A549 (cell line): ENCODE measurements at regions not wholly inside any gene's neighbourhood (a gene's known extent, or its start where the extent isn't known, plus 50 kb on each side); places are given as distances from the start of the nearest gene placed in this dataset.
A peak's percentile ranks its signal among the peaks of the same experiment; 100 is the strongest.

ENCODE experiments used
- ATAC-seq, 2 experiments: fragments of 200-7000 bp in 1 of 2; fragments of >200 bp in 1 of 2; cut with Nextera tagmentation in 1 of 2; cut with Tn5 transposase in 1 of 2; 3 replicates each; pipeline versions ENCODE4 v1.8.0 to v1.9.1; 2018 to 2020; ENCODE audit warnings: mild to moderate bottlenecking in 1 of 2, moderate library complexity in 1 of 2
- CTCF ChIA-PET: fragments of 300-600 bp; sonication (Branson Sonifier 250); formaldehyde crosslinking; extraction: SDS; loops from one replicate; lab custom pipeline; 2021; ENCODE audit warnings: antibody characterized with exemption, inconsistent platforms; lab: Yijun Ruan, JAX
- POLR2A ChIA-PET: fragments of 350-600 bp; formaldehyde crosslinking; extraction: SDS; loops from one replicate; lab custom pipeline; 2021; ENCODE audit warnings: antibody characterized with exemption, inconsistent platforms; lab: Yijun Ruan, JAX
- DNase-seq, 2 experiments: peaks; one replicate each; pipeline versions ENCODE4 v3.0.0 to v3.0.0-alpha.2; 2011 to 2016; ENCODE audit warnings: low read depth in 1 of 2, low spot score in 1 of 2
- FAIRE-seq: peaks from 2 replicates; lab custom pipeline; 2011; peaks lifted over from hg19 to GRCh38; lab: Jason Lieb, UNC
- H3K27ac ChIP-seq, 2 experiments: fragments of >200 bp; sonication (Bioruptor Twin); formaldehyde crosslinking; 3 replicates each; pipeline ENCODE4 v1.5.1; 2016 to 2017
- H3K4me1 ChIP-seq: fragments of >200 bp; sonication (Bioruptor Twin); formaldehyde crosslinking; 3 replicates; pipeline ENCODE4 v1.6.1; 2016
- H3K4me2 ChIP-seq: fragments of >200 bp; sonication (Bioruptor Twin); formaldehyde crosslinking; 3 replicates; pipeline ENCODE4 v1.6.1; 2016
- H3K4me3 ChIP-seq: fragments of >200 bp; sonication (Bioruptor Twin); formaldehyde crosslinking; 3 replicates; pipeline ENCODE4 v1.5.1; 2016
- H3K9me3 ChIP-seq: fragments of >200 bp; sonication (Bioruptor Twin); formaldehyde crosslinking; 3 replicates; pipeline ENCODE4 v1.6.1; 2016
- BHLHE40 ChIP-seq: IDR thresholded peaks from 2 replicates; pipeline ENCODE4 v1.6.1; 2012; ENCODE audit warnings: low read depth, low read length, inconsistent platforms
- CBX8 ChIP-seq: fragments of 200-600 bp; sonication (generic); IDR thresholded peaks from 2 replicates; pipeline ENCODE4 v1.6.1; 2016
- CHD2 ChIP-seq: fragments of 150-350 bp; IDR thresholded peaks from 2 replicates; pipeline ENCODE4 v1.6.1; 2014; ENCODE audit warnings: low read length; ENCODE audit not compliant: partially characterized antibody
- CHD4 ChIP-seq: fragments of 200-600 bp; sonication (generic); IDR thresholded peaks from 2 replicates; pipeline ENCODE4 v1.6.1; 2016; ENCODE audit warnings: antibody characterized with exemption, mild to moderate bottlenecking, borderline replicate concordance
- FOXS1 ChIP-seq: fragments of 250-450 bp; sonication (Bioruptor Pico); IDR thresholded peaks from 2 replicates; pipeline ENCODE4 v1.5.0; 2020; ENCODE audit warnings: mild to moderate bottlenecking, moderate library complexity
- GATA3 ChIP-seq: IDR thresholded peaks from 2 replicates; pipeline ENCODE4 v1.6.1; 2012; ENCODE audit warnings: borderline replicate concordance
- HDAC2 ChIP-seq: fragments of 200-600 bp; sonication (generic); IDR thresholded peaks from 2 replicates; pipeline ENCODE4 v1.6.1; 2016
- HOXA7 ChIP-seq: fragments of 250-450 bp; sonication (Bioruptor Pico); IDR thresholded peaks from 2 replicates; pipeline ENCODE4 v1.5.0; 2020; ENCODE audit warnings: mild to moderate bottlenecking, moderate library complexity
- HOXB13 ChIP-seq: fragments of 250-450 bp; sonication (Bioruptor Pico); IDR thresholded peaks from 2 replicates; pipeline ENCODE4 v1.5.0; 2020; ENCODE audit warnings: low read depth, mild to moderate bottlenecking, moderate library complexity
- HOXB5 ChIP-seq: fragments of 250-450 bp; sonication (Bioruptor Pico); IDR thresholded peaks from 2 replicates; pipeline ENCODE4 v1.5.0; 2020; ENCODE audit warnings: mild to moderate bottlenecking, moderate library complexity
- JUNB ChIP-seq: fragments of >200 bp; sonication (Bioruptor Twin); formaldehyde crosslinking; IDR thresholded peaks from 2 replicates; pipeline ENCODE4 v1.6.1; 2016
- MAFK ChIP-seq: fragments of 450-650 bp; IDR thresholded peaks from 2 replicates; pipeline ENCODE4 v1.6.1; 2014; ENCODE audit not compliant: partially characterized antibody
- MAZ ChIP-seq: fragments of 150-350 bp; IDR thresholded peaks from 2 replicates; pipeline ENCODE4 v1.6.1; 2014; ENCODE audit warnings: antibody characterized with exemption, low read depth, low read length, borderline replicate concordance
- MYC ChIP-seq: IDR thresholded peaks from 2 replicates; pipeline ENCODE4 v1.6.1; 2012; ENCODE audit warnings: mild to moderate bottlenecking, inconsistent platforms, low read length, improper control_type of control experiment, borderline replicate concordance
- NPAS2 ChIP-seq: fragments of 250-450 bp; sonication (Bioruptor Pico); IDR thresholded peaks from 2 replicates; pipeline ENCODE4 v1.8.0; 2022; ENCODE audit warnings: mild to moderate bottlenecking, moderate library complexity, borderline replicate concordance
- POLR2AphosphoS2 ChIP-seq: conservative IDR thresholded peaks from 2 replicates; pipeline ENCODE4 v1.6.1; 2012; ENCODE audit warnings: low read length, improper control_type of control experiment, inconsistent platforms
- RAD21 ChIP-seq, 2 experiments: fragments of >200 bp in 1 of 2; sonication (Bioruptor Twin) in 1 of 2; formaldehyde crosslinking in 1 of 2; IDR thresholded peaks in 1 of 2; conservative IDR thresholded peaks in 1 of 2; 2 replicates in 1 of 2; 3 replicates in 1 of 2; pipeline ENCODE4 v1.6.1; 2012 to 2018; ENCODE audit warnings: inconsistent platforms in 1 of 2
- RFX5 ChIP-seq: fragments of 450-650 bp; IDR thresholded peaks from 2 replicates; pipeline ENCODE4 v1.7.1; 2014; ENCODE audit warnings: antibody characterized with exemption, mild to moderate bottlenecking, moderate library complexity
- ZNF302 ChIP-seq: fragments of 250-450 bp; sonication (Bioruptor Pico); IDR thresholded peaks from 2 replicates; pipeline ENCODE4 v1.9.0; 2021; ENCODE audit warnings: inconsistent platforms, mild to moderate bottlenecking, moderate library complexity
- WGBS: methylation state at CpG from one replicate; pipeline ENCODE4 v1.1.6; 2017; ENCODE audit errors: missing lambda C conversion rate; 5-methylcytosine and 5-hydroxymethylcytosine counted together
- TF ChIP-seq, protein P1 (sequence below): fragments of 150-350 bp; IDR thresholded peaks from 2 replicates; pipeline ENCODE4 v1.6.1; 2014; ENCODE audit warnings: low read depth, mild to moderate bottlenecking, low read length
- TF ChIP-seq, protein P2 (sequence below): fragments of >200 bp; sonication (Bioruptor Twin); formaldehyde crosslinking; IDR thresholded peaks from 3 replicates; pipeline ENCODE4 v1.6.1; 2016

GRCh38 chr10:52378124-52378523, 64.0 kb downstream of the DKK1 start:
- Histone ChIP-seq H3K27ac (no peak overlapping the region), H3K4me2 (no peak overlapping the region), H3K4me1 (peaks cover 24% of the 10 kb centered on the region; the same call in 2 of the 3 replicates), H3K9me3 (0 out of 3 replicates have a peak, but pooled peaks cover 5% of the 10 kb centered on the region)
- ChIA-PET POLR2A (no interaction called here), CTCF (no interaction called here)
- ATAC-seq = no peak
- 81% methylated on average over 3 of the region's 3 CpGs for WGBS
- TF ChIP-seq HDAC2 (no peak), GATA3 (no peak), FOXS1 (CRISPR knock-in tag) (no peak), HOXB5 (CRISPR knock-in tag) (no peak), CHD2 (no peak), CHD4 (no peak), MAFK (no peak)
- TF ChIP-seq, all 56 proteins: peak for 0
- no peak overlapping the region for H3K4me3 ChIP-seq
- no peak for DNase-seq
- FAIRE-seq = no peak

- H3K9me3 ChIP-seq = 0 out of 3 replicates have a peak, but pooled peaks cover 5% of the 10 kb centered on the region
- no peak for ATAC-seq
- ChIA-PET POLR2A (no interaction called here), CTCF (no interaction called here)
- H3K4me2 ChIP-seq = peak overlapping the region; percentile 37
- 40% methylated on average over 3 of the region's 3 CpGs for WGBS
- peaks cover 24% of the 10 kb centered on the region; the same call in 2 of the 3 replicates for H3K4me1 ChIP-seq
- peak overlapping the region in 1 of 2 experiments; percentile 52; a peak in 1 of 6 replicates for H3K27ac ChIP-seq
- DNase-seq = no peak
- TF ChIP-seq HOXA7 (CRISPR knock-in tag) (no peak), POLR2AphosphoS2 (no peak), JUNB (no peak), RFX5 (no peak), RAD21 (conservative IDR thresholded peaks at IDR 0.05 in 1 of 2, IDR thresholded peaks at IDR 0.05 in 1 of 2) (no peak)
- FAIRE-seq = no peak
- H3K4me3 ChIP-seq = no peak overlapping the region
Observed at GRCh38 chr10:52379287-52379686, 65.2 kb downstream of the DKK1 start.

- Histone ChIP-seq H3K4me3 (no peak overlapping the region), H3K4me2 (no peak overlapping the region), H3K4me1 (peaks cover 17% of the 10 kb centered on the region; the same call in 2 of the 3 replicates), H3K27ac (no peak overlapping the region; a peak in 1 of 6 replicates), H3K9me3 (no peaks in the 10 kb centered on the region)
- DNase-seq (no peak), FAIRE-seq (no peak), ATAC-seq (no peak)
- ChIA-PET CTCF (interaction anchor here (1.0 kb wide), 3 partner anchors 24 to 75 kb away, joined by 3 read pairs; no protein-coding TSS in a partner anchor), POLR2A (no interaction called here)
- 90% methylated on average over 1 of the region's 1 CpG for WGBS
- TF ChIP-seq ZNF302 (CRISPR knock-in tag) (no peak), MYC (no peak), NPAS2 (CRISPR knock-in tag) (no peak), CBX8 (no peak), RFX5 (no peak)
Observed at GRCh38 chr10:52383088-52383487, 69.0 kb downstream of the DKK1 start.

GRCh38 chr10:52387744-52388143, 73.7 kb downstream of the DKK1 start:
- H3K4me2 ChIP-seq = no peak overlapping the region
- no peak for ATAC-seq

More at GRCh38 chr10:52387744-52388143, 73.7 kb downstream of the DKK1 start:
- Histone ChIP-seq H3K4me3 (no peak overlapping the region), H3K4me1 (0 out of 3 replicates have a peak, but pooled peaks cover 3% of the 10 kb centered on the region), H3K27ac (no peak overlapping the region)
- TF ChIP-seq HOXA7 (CRISPR knock-in tag) (no peak), BHLHE40 (no peak), MAFK (no peak), HOXB13 (no peak), MAZ (no peak)
- TF ChIP-seq, protein P1, sequence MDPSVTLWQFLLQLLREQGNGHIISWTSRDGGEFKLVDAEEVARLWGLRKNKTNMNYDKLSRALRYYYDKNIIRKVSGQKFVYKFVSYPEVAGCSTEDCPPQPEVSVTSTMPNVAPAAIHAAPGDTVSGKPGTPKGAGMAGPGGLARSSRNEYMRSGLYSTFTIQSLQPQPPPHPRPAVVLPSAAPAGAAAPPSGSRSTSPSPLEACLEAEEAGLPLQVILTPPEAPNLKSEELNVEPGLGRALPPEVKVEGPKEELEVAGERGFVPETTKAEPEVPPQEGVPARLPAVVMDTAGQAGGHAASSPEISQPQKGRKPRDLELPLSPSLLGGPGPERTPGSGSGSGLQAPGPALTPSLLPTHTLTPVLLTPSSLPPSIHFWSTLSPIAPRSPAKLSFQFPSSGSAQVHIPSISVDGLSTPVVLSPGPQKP = no peak
- TF ChIP-seq, protein P2, sequence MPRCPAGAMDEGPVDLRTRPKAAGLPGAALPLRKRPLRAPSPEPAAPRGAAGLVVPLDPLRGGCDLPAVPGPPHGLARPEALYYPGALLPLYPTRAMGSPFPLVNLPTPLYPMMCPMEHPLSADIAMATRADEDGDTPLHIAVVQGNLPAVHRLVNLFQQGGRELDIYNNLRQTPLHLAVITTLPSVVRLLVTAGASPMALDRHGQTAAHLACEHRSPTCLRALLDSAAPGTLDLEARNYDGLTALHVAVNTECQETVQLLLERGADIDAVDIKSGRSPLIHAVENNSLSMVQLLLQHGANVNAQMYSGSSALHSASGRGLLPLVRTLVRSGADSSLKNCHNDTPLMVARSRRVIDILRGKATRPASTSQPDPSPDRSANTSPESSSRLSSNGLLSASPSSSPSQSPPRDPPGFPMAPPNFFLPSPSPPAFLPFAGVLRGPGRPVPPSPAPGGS = no peak
- TF ChIP-seq, all 56 proteins: peak for 0
- DNase-seq (no peak), FAIRE-seq (no peak)
- H3K9me3 ChIP-seq = no peaks in the 10 kb centered on the region
- ChIA-PET POLR2A (no interaction called here), CTCF (no interaction called here)
- WGBS = 78% methylated on average over 2 of the region's 2 CpGs
